ENCODE measurements at regions not wholly inside any gene's neighbourhood (a gene's known extent, or its start where the extent isn't known, plus 50 kb on each side); places are given as distances from the start of the nearest gene placed in this dataset.

- Histone ChIP-seq H3K36me3 (ENCODE audit: control insufficient read depth, insufficient read depth, low read length) (no peaks in the 10 kb centered on the region), H3K4me3 (ENCODE audit: low read depth, low read length) (no peak overlapping the region), H3K27me3 (ENCODE audit: control insufficient read depth, insufficient read depth, low read length) (no peaks in the 10 kb centered on the region)
- no peak for TF ChIP-seq CTCF (IDR thresholded peaks at IDR 0.05; ENCODE audit: insufficient read depth, low read depth, low read length)
- CTCF ChIA-PET, result interaction anchor here (0.6 kb wide), 1 partner anchor 221 kb away, joined by 3 read pairs; no protein-coding TSS in a partner anchor
- POLR2A ChIA-PET, result no interaction called here
- DNase-seq (ENCODE audit: low read depth), result no peak
These were observed 58.5 kb upstream of the NTM start for GRCh38 chr11:131311776-131312514.
